ENCODE measurements at regions not wholly inside any gene's neighbourhood (a gene's known extent, or its start where the extent isn't known, plus 50 kb on each side); places are given as distances from the start of the nearest gene placed in this dataset.

DNA sequence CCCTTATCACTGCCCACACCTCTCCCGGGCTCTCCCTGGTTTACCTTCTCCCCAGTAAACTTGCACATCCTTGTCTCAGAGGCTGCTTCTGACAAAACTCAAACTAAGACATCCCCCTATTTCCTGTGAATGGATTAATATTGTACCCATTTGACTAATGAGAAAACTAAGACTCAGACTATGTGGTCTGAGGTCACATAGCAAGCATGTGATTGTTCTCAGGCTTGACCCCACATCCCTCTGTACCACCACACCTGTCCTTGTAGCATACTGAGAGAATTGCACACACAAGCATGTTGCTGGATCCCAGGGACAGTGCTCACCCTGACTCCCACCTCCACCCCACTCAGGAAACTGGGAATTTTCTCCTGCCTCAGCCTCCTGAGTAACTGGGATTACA is 90.7 kb upstream of the HES1 start:
- TF ChIP-seq GATA2 (IDR thresholded peaks at IDR 0.05; ENCODE audit: low read depth, low read length) (no peak), GATA3 (IDR thresholded peaks at IDR 0.05; ENCODE audit: low read depth, low read length) (no peak)

Data from SH-SY5Y (cell line).